ENCODE measurements at regions not wholly inside any gene's neighbourhood (a gene's known extent, or its start where the extent isn't known, plus 50 kb on each side); places are given as distances from the start of the nearest gene placed in this dataset.

DNA sequence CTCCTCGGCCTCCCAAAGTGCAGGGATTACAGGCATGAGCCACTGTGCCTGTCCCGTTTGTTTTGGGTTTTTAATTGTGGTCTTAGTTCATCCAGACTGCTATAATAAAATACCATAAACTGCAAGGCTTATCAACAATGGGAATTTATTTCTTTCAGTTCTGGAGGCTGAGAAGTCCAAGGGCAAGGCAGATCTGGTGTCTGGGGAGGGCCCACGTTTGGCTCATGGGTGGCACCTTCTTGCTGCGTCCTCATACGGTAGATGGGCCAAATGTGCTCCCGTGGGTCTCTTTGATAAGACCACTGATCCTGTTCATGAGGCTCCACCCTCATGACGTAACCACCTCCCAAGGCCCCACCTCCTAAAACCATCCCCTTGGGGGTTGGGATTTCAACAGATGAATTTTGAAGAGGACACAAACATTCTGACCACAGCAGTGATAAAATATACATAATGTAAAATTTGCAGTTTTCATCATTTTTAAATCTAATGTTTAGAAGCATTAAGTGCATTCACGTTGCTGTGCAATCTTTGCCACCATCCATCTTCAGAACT lies 133.4 kb upstream of the ERRFI1 start:
- no peaks in the 10 kb centered on the region for H3K9me3 ChIP-seq

DNA sequence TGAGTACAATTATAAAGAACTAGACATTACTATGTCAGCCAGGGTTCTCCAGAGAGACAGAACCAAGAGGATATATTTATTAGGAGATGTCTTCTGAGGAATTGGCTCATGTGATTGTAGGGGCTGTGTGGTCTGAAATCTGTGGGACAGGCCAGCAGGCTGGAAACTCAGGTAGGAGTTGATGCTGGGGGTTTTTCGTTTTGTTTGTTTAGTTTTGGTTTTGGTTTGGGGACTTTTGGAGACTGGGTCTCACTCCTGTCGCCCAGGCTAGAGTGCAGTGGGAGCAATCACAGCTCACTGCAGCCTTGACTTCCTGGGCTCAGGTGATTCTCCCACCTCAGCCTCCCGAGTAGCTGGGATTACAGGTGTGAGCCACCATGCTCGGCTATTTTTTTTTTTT lies 132.9 kb upstream of the ERRFI1 start:
- H3K27ac ChIP-seq = no peak overlapping the region

More for the DNA sequence above, 133.4 kb upstream of the ERRFI1 start:
- Histone ChIP-seq H3K4me3 (no peak overlapping the region), H3K36me3 (no peaks in the 10 kb centered on the region), H3K27ac (no peak overlapping the region), H3K27me3 (no peaks in the 10 kb centered on the region), H3K4me1 (no peaks in the 10 kb centered on the region)
- DNase-seq = no peak
- intact Hi-C loops (cut with DNase I; ENCODE audit: low total_unique reads) = no loop called here
- TF ChIP-seq, protein P1, sequence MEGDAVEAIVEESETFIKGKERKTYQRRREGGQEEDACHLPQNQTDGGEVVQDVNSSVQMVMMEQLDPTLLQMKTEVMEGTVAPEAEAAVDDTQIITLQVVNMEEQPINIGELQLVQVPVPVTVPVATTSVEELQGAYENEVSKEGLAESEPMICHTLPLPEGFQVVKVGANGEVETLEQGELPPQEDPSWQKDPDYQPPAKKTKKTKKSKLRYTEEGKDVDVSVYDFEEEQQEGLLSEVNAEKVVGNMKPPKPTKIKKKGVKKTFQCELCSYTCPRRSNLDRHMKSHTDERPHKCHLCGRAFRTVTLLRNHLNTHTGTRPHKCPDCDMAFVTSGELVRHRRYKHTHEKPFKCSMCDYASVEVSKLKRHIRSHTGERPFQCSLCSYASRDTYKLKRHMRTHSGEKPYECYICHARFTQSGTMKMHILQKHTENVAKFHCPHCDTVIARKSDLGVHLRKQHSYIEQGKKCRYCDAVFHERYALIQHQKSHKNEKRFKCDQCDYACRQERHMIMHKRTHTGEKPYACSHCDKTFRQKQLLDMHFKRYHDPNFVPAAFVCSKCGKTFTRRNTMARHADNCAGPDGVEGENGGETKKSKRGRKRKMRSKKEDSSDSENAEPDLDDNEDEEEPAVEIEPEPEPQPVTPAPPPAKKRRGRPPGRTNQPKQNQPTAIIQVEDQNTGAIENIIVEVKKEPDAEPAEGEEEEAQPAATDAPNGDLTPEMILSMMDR (IDR thresholded peaks at IDR 0.05) = no peak

DNA sequence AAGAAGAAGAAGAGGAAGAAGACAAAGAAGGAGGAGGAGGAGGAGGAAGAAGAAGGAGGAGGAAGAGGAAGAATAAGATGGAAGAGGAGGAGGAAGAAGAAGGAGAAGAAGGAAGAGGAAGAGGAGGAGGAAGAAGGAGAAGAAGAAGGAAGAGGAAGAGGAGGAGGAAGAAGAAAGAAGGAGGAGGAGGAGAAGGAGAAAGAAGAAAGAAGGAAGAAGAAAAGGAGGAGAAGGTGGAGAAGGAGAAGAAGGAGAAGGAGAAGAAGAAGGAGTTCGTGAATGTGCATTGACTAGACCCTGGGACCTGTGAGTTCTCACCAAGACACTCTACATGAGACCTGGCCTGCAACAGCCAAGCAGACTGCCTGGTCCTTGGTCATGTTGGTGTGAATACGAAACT lies 131.7 kb upstream of the ERRFI1 start:
- no peaks in the 10 kb centered on the region for H3K36me3 ChIP-seq
- H3K9me3 ChIP-seq = no peaks in the 10 kb centered on the region
- H3K4me1 ChIP-seq = no peaks in the 10 kb centered on the region
- TF ChIP-seq, protein P1 (IDR thresholded peaks at IDR 0.05) = no peak
- no peak for DNase-seq
- no peak overlapping the region for H3K4me3 ChIP-seq
- H3K27ac ChIP-seq = no peak overlapping the region
- intact Hi-C loops (cut with DNase I; ENCODE audit: low total_unique reads) = no loop called here
- no peaks in the 10 kb centered on the region for H3K27me3 ChIP-seq

More for the DNA sequence above, 132.9 kb upstream of the ERRFI1 start:
- Histone ChIP-seq H3K27me3 (no peaks in the 10 kb centered on the region), H3K4me1 (no peaks in the 10 kb centered on the region), H3K36me3 (no peaks in the 10 kb centered on the region), H3K4me3 (no peak overlapping the region), H3K9me3 (no peaks in the 10 kb centered on the region)
- intact Hi-C loops (cut with DNase I; ENCODE audit: low total_unique reads) = no loop called here
- TF ChIP-seq, protein P1 (IDR thresholded peaks at IDR 0.05) = no peak
- no peak for DNase-seq

DNA sequence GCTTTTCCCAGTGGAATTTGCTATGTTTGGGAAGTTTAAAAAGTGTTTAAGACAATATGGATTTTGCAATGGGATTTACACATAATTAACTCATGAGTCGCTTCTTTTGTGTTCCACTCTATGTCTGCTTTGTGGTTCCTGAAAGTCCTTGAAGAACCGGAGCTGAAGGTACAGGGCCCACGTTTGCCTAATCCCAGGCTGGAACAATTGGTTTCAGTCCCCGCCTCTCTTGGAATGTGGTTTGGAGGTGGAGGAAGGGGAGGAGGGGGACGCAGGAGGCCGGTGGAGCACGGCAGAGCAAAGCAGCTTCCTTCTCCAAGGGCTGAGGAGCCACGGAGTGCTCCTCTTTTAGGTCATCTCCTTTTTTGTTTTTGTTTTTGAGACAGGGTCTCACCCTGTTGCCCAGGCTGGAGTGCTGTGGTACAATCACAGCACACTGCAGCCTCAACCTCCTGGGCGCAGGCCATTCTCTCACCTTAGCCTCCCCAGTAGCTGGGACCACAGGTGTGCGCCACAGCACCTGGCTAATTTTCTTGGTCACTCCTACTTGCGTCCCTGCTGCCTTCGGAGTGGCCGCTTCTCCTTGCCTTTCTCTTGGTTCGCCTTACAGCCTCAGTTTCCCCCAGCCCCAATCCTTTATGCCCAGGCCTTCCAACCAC lies 129.5 kb upstream of the ERRFI1 start:
- DNase-seq = no peak
- H3K36me3 ChIP-seq = no peaks in the 10 kb centered on the region
- no peaks in the 10 kb centered on the region for H3K9me3 ChIP-seq
- H3K4me1 ChIP-seq = no peaks in the 10 kb centered on the region
- no peaks in the 10 kb centered on the region for H3K27me3 ChIP-seq
- TF ChIP-seq, protein P1 (IDR thresholded peaks at IDR 0.05) = no peak
- intact Hi-C loops (cut with DNase I; ENCODE audit: low total_unique reads) = no loop called here
- H3K4me3 ChIP-seq = no peak overlapping the region
- no peak overlapping the region for H3K27ac ChIP-seq

DNA sequence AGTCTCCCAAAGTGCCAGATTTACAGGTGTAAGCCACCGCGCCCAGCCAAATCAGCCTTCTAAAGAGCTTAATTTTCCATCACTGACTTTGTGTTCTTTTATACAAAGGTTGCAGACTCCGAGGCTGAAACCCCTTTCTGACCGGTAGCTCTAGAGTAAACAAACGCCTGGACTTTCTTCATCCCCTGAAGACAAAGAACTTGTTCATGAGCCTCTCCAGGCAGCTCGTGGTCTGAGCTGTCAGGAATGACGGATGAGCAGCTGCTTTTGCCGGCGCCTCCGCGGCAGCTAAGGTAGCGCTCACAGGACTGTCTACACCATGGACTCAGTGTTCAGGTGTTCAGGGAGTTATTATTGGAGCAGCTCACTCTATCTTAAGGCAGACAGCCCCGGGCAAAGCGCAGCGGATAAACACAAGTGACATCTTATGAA lies 128.5 kb upstream of the ERRFI1 start:
- DNase-seq = no peak
- TF ChIP-seq, protein P1 (IDR thresholded peaks at IDR 0.05) = no peak
- Histone ChIP-seq H3K27ac (no peak overlapping the region), H3K4me3 (no peak overlapping the region), H3K9me3 (no peaks in the 10 kb centered on the region), H3K4me1 (no peaks in the 10 kb centered on the region), H3K36me3 (no peaks in the 10 kb centered on the region), H3K27me3 (no peaks in the 10 kb centered on the region)
- intact Hi-C loops (cut with DNase I; ENCODE audit: low total_unique reads) = no loop called here
